ENCODE measurements at regions not wholly inside any gene's neighbourhood (a gene's known extent, or its start where the extent isn't known, plus 50 kb on each side); places are given as distances from the start of the nearest gene placed in this dataset.

DNA sequence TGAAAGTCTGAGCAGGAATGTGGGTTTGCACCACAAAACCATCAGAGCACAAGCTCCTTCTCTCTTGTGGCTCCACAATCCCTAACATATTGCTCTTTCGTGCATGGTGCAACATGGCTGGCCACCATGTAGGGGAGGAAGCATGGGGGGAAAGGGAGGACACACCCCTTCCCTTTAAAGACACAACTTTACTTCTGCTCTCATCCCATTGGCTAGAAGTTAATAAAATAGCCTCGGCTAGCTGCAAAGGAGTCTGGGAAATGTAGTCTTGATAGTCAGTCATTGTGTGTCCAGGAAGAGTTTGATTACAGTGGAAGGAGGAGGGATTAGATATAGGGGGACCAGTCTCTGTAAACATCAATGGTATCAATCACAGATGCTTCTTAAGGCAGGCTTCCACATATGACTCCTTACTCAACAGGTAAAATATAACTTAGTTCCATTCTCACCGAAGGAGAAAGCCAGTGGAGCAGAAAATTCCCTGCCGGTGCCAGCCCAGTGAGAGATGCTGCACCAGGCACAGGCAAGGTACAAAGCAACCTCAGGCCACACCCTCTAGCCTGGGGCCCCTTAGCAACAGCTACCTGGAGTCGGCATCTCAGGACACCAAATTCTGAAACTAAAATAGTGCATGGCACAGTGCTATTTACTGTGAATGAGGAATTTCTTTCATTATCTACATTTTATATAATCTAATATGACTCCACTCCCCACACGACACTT lies 124.7 kb upstream of the CTBP2 start:
- Mint-ChIP-seq H3K36me3 (ENCODE audit: low read depth) (no peaks in the 10 kb centered on the region), H3K27ac (no peak overlapping the region), H3K4me3 (no peak overlapping the region), H3K9me3 (no peaks in the 10 kb centered on the region), H3K27me3 (peaks cover 8% of the 10 kb centered on the region), H3K4me1 (ENCODE audit: low read depth) (no peaks in the 10 kb centered on the region)
- intact Hi-C loops (cut with micrococcal nuclease) = no loop called here

DNA sequence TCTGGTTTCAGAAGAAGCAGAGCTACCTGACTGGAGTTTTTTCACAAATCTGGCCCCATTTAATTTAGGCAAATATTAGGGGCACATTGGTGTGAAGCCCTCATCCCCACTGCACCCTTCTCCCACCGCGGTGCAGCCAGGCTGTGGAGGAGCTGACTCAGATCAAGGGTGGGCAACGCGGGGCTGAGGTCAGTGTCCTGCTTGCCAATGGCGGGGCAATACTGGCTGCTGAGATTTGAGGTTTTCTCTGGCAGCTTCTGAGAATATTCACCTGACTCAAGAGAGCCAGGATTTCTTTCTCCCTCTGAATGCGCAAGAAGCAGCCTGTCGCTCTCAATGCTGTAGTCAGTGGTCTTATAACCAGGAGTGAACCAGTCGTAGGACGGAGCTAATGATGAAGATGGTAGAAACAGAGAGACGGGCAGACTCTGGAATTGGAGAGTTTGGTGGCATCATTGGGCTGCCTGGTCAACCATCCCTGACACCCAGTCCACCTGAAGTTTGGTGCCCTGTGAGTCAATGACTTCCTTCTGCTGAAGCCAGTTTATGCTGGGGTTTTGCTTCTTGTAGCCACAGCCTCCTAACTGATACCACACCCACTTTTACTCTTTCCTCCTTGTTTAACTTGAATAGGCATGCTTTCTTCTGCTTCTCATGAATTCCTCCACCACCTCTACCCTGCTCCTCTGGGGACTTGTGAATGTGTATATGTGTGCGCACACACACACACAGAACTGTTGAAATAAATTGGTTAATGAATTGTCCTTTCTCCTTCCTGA lies 123.7 kb upstream of the CTBP2 start:
- Mint-ChIP-seq H3K27me3 (peaks cover 8% of the 10 kb centered on the region), H3K4me1 (ENCODE audit: low read depth) (no peaks in the 10 kb centered on the region), H3K9me3 (no peaks in the 10 kb centered on the region), H3K4me3 (no peak overlapping the region), H3K27ac (no peak overlapping the region), H3K36me3 (ENCODE audit: low read depth) (no peaks in the 10 kb centered on the region)
- intact Hi-C loops (cut with micrococcal nuclease) = no loop called here

DNA sequence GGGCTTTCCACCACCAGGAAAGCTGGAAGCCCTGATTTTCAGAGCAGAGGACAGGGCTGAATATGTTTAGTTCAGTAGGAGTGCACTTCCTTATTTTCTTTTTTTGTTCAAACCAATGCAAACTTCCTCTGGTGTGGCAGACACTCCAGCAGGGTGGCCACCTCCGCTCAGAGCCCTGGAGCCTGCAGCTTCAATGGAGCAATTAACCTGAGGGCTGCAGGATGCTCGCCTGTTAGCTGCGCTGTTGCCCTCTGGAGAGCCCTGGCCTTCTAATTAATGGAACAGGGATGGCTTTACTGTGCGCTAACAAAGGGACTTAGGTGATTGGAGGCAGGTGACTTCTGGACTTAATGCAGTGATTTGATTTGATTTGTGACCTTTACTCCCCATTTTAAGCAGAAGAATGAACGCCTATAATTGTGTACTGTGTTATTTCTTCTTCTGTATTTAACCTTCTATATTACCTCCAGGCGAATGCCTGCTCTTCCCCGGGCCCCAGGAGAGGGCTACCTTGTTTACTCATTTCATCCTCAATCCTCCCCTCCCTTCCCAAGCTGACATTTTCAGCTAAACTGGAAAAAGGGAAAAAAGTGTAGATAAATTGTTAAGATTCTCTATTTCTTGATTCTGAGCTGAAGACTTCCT lies 123.0 kb upstream of the CTBP2 start:
- H3K36me3 Mint-ChIP-seq (ENCODE audit: low read depth) = no peaks in the 10 kb centered on the region
- intact Hi-C loops (cut with micrococcal nuclease) = no loop called here
- no peaks in the 10 kb centered on the region for H3K4me1 Mint-ChIP-seq (ENCODE audit: low read depth)
- no peak overlapping the region for H3K4me3 Mint-ChIP-seq
- peaks cover 8% of the 10 kb centered on the region for H3K27me3 Mint-ChIP-seq
- no peak overlapping the region for H3K27ac Mint-ChIP-seq
- H3K9me3 Mint-ChIP-seq = no peaks in the 10 kb centered on the region

DNA sequence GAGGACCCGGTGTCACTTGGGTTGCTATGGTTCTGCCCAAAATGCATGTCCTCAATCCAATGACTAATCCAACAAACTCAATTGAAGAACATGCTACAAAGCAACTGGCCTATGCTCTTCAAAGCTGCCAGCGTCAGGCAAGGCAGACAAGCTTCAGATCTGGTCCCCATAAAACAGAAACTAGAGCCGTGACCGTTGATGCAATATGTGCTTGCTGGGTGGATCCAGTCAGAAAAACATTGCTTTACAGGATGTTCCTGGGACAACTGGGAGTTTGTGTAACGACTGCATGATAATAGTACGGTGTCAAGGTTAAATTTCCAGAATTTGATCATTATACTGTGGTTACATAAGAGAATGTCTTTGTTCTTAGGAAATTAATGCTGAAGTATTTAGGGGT lies 120.7 kb upstream of the CTBP2 start:
- Mint-ChIP-seq H3K27ac (no peak overlapping the region), H3K4me1 (ENCODE audit: low read depth) (no peaks in the 10 kb centered on the region), H3K9me3 (peaks cover 4% of the 10 kb centered on the region), H3K4me3 (no peak overlapping the region), H3K27me3 (peaks cover 5% of the 10 kb centered on the region), H3K36me3 (ENCODE audit: low read depth) (no peaks in the 10 kb centered on the region)
- intact Hi-C loops (cut with micrococcal nuclease) = no loop called here

DNA sequence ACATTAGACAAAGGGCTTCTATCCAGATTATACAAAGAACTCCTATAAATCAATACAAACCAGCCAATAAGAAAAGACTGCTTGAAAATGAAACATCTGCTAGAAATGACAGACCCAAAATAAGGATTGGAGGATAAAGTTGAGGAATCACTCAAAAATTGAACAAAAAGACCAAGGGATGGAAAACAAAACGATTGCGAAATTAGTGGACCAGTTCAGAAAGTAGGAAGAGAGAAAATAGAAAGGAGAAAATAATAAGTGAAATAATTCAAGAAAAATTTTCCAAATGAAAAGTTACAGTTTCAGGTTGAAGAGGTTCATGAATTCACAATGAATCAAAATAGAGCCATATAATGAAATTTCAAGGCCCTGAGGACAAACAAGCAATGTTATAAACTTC lies 115.8 kb upstream of the CTBP2 start:
- Mint-ChIP-seq H3K4me1 (ENCODE audit: low read depth) (no peaks in the 10 kb centered on the region), H3K27me3 (no peaks in the 10 kb centered on the region), H3K9me3 (peaks cover 9% of the 10 kb centered on the region), H3K36me3 (ENCODE audit: low read depth) (no peaks in the 10 kb centered on the region), H3K4me3 (no peak overlapping the region), H3K27ac (no peak overlapping the region)
- intact Hi-C loops (cut with micrococcal nuclease) = no loop called here

DNA sequence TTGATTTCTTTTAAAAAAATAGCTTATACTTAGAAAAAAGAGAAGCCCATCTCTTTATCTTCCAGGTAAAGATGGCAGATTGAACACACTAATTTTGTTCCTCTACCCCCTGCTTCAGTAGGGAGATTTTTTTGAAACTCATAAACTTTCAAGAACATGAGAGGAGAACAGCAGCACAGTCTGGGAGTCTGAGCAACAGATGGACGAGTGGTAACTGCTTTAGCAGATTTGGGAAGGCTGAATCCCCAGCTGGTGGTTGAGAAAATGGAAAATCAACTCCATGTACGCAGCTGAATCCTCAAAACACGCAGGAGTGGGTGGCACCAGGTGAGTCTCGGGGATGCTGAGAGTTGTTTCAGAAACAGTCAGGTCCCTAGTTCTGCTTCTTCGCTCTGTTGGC lies 114.6 kb upstream of the CTBP2 start:
- no peaks in the 10 kb centered on the region for H3K4me1 Mint-ChIP-seq (ENCODE audit: low read depth)
- peaks cover 9% of the 10 kb centered on the region for H3K9me3 Mint-ChIP-seq
- intact Hi-C loops (cut with micrococcal nuclease) = no loop called here
- H3K27me3 Mint-ChIP-seq = peaks cover 2% of the 10 kb centered on the region
- no peaks in the 10 kb centered on the region for H3K36me3 Mint-ChIP-seq (ENCODE audit: low read depth)
- H3K27ac Mint-ChIP-seq = no peak overlapping the region
- no peak overlapping the region for H3K4me3 Mint-ChIP-seq

DNA sequence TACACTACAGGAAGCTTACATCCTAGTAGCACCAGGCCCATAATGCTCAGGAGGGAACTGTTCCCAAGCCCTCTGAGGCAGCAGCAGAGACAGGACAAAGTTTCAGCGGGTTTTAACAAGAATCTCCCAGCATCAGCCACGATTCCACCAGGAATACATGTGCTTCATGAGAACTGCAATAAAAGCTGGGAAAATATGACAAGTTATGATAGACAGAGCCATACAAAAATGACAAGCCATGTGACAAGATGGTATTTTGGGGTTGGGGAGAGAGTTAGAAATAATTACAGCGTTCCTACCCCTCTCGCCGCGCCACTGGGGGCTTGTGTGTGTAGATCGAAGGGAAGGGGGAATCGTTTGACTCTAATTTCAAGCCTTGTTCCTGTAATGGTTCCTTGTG lies 112.7 kb upstream of the CTBP2 start:
- Mint-ChIP-seq H3K36me3 (ENCODE audit: low read depth) (no peaks in the 10 kb centered on the region), H3K4me3 (no peak overlapping the region), H3K9me3 (peaks cover 9% of the 10 kb centered on the region), H3K4me1 (ENCODE audit: low read depth) (no peaks in the 10 kb centered on the region), H3K27me3 (peaks cover 2% of the 10 kb centered on the region), H3K27ac (no peak overlapping the region)
- intact Hi-C loops (cut with micrococcal nuclease) = no loop called here

DNA sequence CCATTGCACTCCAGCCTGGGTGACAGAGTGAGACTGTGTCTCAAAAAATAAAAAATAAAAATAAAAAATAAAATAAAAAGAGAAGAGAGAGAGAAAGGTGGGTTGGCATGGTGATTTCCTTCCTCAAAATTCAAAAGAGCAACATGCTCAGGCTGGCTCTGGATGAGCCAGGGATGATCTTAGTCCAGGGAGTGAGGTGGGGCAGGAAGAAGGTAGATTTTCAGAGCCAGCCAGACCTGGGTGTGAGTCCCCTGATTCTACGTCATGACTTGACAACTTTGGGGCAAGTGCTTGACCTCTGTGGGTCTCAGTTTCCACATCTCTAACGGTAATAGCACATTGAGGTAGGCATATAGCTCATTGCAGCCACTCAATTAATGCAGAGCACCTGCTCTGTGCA lies 109.4 kb upstream of the CTBP2 start:
- Mint-ChIP-seq H3K27ac (no peak overlapping the region), H3K9me3 (no peaks in the 10 kb centered on the region), H3K4me3 (no peak overlapping the region), H3K27me3 (peaks cover 3% of the 10 kb centered on the region), H3K36me3 (ENCODE audit: low read depth) (no peaks in the 10 kb centered on the region), H3K4me1 (ENCODE audit: low read depth) (no peaks in the 10 kb centered on the region)
- intact Hi-C loops (cut with micrococcal nuclease) = no loop called here

DNA sequence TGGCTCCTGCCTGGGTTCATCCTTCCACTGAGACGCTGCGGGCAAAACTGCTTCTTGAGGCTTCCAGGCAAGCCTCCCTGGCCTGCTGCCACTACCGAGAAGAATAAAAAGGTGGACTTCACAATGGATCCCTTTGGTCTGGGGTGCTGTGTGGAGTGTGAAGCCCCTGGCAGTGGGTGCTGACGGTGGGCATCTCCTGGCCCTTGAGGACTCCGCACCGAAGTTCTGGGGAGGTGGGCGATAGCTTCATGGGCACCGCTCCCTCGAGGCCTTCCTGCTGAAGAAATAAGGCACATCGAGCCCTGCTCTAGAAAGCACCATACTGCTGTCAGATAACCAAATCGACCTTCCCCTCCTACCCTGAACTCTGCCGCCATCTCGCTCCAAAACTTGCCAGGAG lies 106.6 kb upstream of the CTBP2 start:
- intact Hi-C loops (cut with micrococcal nuclease) = no loop called here
- Mint-ChIP-seq H3K4me1 (ENCODE audit: low read depth) (no peaks in the 10 kb centered on the region), H3K36me3 (ENCODE audit: low read depth) (no peaks in the 10 kb centered on the region), H3K9me3 (no peaks in the 10 kb centered on the region), H3K27ac (no peak overlapping the region), H3K4me3 (no peak overlapping the region), H3K27me3 (peaks cover 3% of the 10 kb centered on the region)

DNA sequence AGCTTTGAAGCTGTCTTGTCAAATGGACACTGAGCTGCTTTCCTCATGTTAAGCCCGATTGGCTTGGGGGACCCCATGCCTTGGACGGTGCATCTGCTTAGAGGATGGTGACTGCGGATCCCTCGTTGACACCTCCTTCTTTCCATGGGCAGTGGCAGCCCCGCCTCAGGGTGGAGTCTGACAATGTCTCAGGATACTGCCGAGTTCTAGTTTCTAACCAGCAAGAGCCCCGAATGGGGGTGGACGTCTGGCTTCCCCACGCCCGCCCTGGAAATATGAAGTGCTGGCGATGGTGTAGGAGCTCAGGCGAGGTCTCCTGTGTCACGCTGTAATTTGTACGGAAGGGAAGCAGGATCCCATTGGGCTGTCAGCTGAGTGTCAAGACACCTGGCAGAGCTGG lies 106.2 kb upstream of the CTBP2 start:
- Mint-ChIP-seq H3K36me3 (ENCODE audit: low read depth) (no peaks in the 10 kb centered on the region), H3K4me1 (ENCODE audit: low read depth) (no peaks in the 10 kb centered on the region), H3K9me3 (no peaks in the 10 kb centered on the region), H3K27me3 (peaks cover 3% of the 10 kb centered on the region), H3K27ac (no peak overlapping the region), H3K4me3 (no peak overlapping the region)
- intact Hi-C loops (cut with micrococcal nuclease) = no loop called here

DNA sequence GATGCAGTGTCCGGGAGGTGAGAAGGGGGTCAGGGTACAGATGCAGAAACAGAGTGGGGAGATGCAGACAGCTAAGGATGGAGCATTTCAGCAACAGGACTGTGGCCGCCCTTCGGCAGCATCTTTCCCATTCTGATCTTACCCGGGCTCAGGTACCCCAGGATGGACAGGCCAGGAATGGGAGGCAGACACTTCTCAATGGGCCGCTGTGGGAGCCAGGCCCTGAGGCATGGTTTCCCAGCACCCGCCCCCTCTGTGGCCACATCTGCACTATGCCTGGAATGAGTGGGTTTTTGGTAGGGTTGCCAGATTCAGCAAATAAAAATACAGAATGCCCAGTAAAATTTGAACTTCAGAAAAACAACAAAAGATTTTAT lies 105.2 kb upstream of the CTBP2 start:
- Mint-ChIP-seq H3K36me3 (ENCODE audit: low read depth) (no peaks in the 10 kb centered on the region), H3K4me3 (no peak overlapping the region), H3K9me3 (no peaks in the 10 kb centered on the region), H3K4me1 (ENCODE audit: low read depth) (no peaks in the 10 kb centered on the region), H3K27ac (no peak overlapping the region), H3K27me3 (peaks cover 3% of the 10 kb centered on the region)
- intact Hi-C loops (cut with micrococcal nuclease) = no loop called here

DNA sequence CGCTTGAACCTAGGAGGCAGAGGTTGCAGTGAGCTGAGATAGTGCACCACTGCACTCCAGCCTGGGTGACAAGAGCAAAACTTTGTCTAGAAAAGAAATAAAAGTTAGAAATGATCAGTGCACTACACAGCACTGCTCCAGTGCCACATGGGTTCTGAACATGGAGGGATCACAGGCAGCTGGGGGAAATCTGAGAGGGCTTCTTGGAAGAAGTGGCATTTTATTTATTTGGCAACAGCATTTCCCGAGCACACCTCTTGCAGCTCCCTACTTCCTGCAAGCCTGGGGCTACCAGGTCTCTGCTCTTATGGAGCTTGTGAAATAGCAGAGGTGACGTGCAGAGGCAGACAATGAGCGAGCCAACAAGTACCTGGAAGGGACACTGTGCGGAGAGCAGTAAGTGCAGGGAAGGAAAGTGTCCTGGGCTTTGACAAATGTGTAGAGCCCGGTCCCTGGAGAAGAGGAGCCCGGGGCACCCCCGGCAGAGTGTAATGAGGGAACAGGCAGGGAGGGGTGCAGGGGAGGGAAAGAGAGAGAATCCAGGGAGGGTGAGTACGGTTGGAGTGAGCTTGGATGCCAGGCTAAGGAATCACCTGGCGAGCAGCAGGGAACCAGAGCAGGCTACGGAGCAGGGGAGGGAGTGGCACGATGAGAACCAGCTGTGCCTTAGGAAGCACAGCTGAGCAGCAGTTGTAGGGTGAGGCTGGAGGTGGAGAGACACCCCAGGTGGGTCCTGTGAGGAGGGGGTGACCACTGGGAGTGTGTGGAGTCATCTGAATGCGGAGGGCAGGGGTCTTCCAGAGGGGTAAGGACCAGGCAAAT lies 104.6 kb upstream of the CTBP2 start:
- no peaks in the 10 kb centered on the region for H3K36me3 Mint-ChIP-seq (ENCODE audit: low read depth)
- no peaks in the 10 kb centered on the region for H3K4me1 Mint-ChIP-seq (ENCODE audit: low read depth)
- H3K27ac Mint-ChIP-seq = no peak overlapping the region
- H3K9me3 Mint-ChIP-seq = no peaks in the 10 kb centered on the region
- H3K27me3 Mint-ChIP-seq = peaks cover 2% of the 10 kb centered on the region
- intact Hi-C loops (cut with micrococcal nuclease) = no loop called here
- H3K4me3 Mint-ChIP-seq = no peak overlapping the region

DNA sequence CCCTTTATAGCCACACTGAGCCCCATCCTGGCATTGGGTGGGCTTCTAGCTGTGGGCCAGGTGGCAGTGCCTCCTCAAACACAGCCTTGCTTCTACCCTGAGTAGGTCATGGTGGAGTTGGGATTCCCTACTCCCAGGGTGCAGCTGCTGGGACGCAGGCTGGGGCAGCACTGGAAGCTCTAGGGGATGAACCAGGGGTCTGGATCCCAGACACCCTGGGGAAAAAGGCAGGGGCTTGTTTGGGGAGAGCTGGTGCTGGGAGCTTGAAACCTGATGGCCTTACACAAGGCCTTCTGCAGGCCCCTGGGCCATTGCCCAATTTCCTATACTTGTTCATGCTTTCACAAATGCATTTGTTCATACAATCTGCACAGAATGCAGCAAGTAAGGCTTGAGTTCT lies 103.7 kb upstream of the CTBP2 start:
- Mint-ChIP-seq H3K4me1 (ENCODE audit: low read depth) (no peaks in the 10 kb centered on the region), H3K4me3 (no peak overlapping the region), H3K27ac (no peak overlapping the region), H3K27me3 (peaks cover 2% of the 10 kb centered on the region), H3K9me3 (no peaks in the 10 kb centered on the region), H3K36me3 (ENCODE audit: low read depth) (no peaks in the 10 kb centered on the region)
- intact Hi-C loops (cut with micrococcal nuclease) = no loop called here

DNA sequence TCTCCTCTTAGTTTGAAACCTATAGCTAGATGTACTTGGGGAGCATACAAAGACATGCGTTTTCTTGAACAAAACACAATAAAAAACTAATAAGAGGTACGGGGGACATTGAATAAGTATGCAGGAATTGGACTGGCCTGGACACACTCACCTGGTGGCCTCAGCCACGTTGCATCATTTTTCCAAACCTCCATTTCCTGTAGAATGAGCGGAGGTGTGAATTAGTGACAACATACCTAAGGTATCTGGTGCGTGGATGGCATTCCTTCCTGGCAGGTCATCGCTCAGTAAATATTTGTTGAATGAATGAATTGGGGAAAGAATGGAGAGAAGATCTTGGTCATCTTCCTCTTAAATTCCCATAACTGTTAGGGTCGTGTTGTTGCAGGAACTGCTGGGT lies 103.2 kb upstream of the CTBP2 start:
- Mint-ChIP-seq H3K9me3 (no peaks in the 10 kb centered on the region), H3K36me3 (ENCODE audit: low read depth) (no peaks in the 10 kb centered on the region), H3K4me1 (ENCODE audit: low read depth) (no peaks in the 10 kb centered on the region), H3K27me3 (peaks cover 5% of the 10 kb centered on the region), H3K4me3 (no peak overlapping the region), H3K27ac (no peak overlapping the region)
- intact Hi-C loops (cut with micrococcal nuclease) = no loop called here

Data from dendritic cell treated with granulocyte-macrophage colony-stimulating factor and Interleukin-4, amounts not matched to agents 40 ng/mL and 50 ng/mL, for 4 days (primary cell).